Panc1 (cell line): ENCODE measurements at regions not wholly inside any gene's neighbourhood (a gene's known extent, or its start where the extent isn't known, plus 50 kb on each side); places are given as distances from the start of the nearest gene placed in this dataset.

Experiments
- ATAC-seq: fragments of 200-7000 bp; cut with Tn5 transposase; 2 replicates; pipeline ENCODE4 v1.9.1; 2020; ENCODE audit warnings: mild to moderate bottlenecking, moderate library complexity
- BruUV-seq: library from RNA; stranded (reverse); fragments of 400-500 nt; replicated peaks from 2 replicates; lab custom pipeline; 2021; lab: Mats Ljungman, UMichigan
- CTCF ChIA-PET: fragments of 300-600 bp; sonication (Branson Sonifier 250); formaldehyde crosslinking; loops from one replicate; lab custom pipeline; 2022; ENCODE audit warnings: antibody characterized with exemption; lab: Charles Lee
- POLR2A ChIA-PET: fragments of 300-600 bp; sonication (Branson Sonifier 250); formaldehyde crosslinking; loops from one replicate; lab custom pipeline; 2022; ENCODE audit warnings: antibody characterized with exemption; lab: Charles Lee
- DNase-seq: peaks from one replicate; pipeline ENCODE4 v3.0.0-alpha.2; 2010; ENCODE audit warnings: low read depth, low spot score
- H3K27ac ChIP-seq: 2 replicates; pipeline ENCODE4 v1.5.1; 2011; ENCODE audit warnings: mild to moderate bottlenecking, low read length, inconsistent platforms
- H3K27me3 ChIP-seq: fragments of 200-500 bp; sonication (Bioruptor generic); 2 replicates; pipeline ENCODE4 v1.6.0; 2014; ENCODE audit warnings: low read length, inconsistent platforms; ENCODE audit not compliant: control insufficient read depth, insufficient read depth
- H3K36me3 ChIP-seq: fragments of 200-500 bp; sonication (Bioruptor generic); 2 replicates; pipeline ENCODE4 v1.5.1; 2014; ENCODE audit warnings: inconsistent platforms, mild to moderate bottlenecking, low read length, moderate library complexity; ENCODE audit not compliant: control insufficient read depth, insufficient read depth
- H3K4me1 ChIP-seq: 2 replicates; pipeline ENCODE4 v1.5.1; 2011; ENCODE audit warnings: inconsistent platforms, mild to moderate bottlenecking, low read length, moderate library complexity; ENCODE audit not compliant: control insufficient read depth, insufficient read depth
- H3K4me3 ChIP-seq, 2 experiments: 2 replicates each; pipeline ENCODE4 v1.5.1; 2011 to 2012; ENCODE audit warnings: low read depth in 2 of 2, low read length in 2 of 2, mild to moderate bottlenecking in 2 of 2, inconsistent platforms in 1 of 2, moderate library complexity in 1 of 2
- H3K9me3 ChIP-seq: fragments of 200-500 bp; sonication (Bioruptor generic); 2 replicates; pipeline ENCODE4 v1.5.1; 2014; ENCODE audit warnings: low read depth, mild to moderate bottlenecking, inconsistent platforms, low read length, moderate library complexity; ENCODE audit not compliant: control insufficient read depth, insufficient read depth
- CTCF ChIP-seq: fragments of 450-650 bp; IDR thresholded peaks from 2 replicates; pipeline ENCODE4 v1.5.1; 2017; ENCODE audit warnings: mild to moderate bottlenecking
- POLR2AphosphoS5 ChIP-seq: IDR thresholded peaks from 2 replicates; pipeline ENCODE4 v1.6.1; 2012; ENCODE audit warnings: mild to moderate bottlenecking, low read depth, low read length, moderate library complexity
- REST ChIP-seq, 2 experiments: IDR thresholded peaks; 2 replicates each; pipeline ENCODE4 v1.6.1; 2011 to 2012; ENCODE audit warnings: low read depth in 2 of 2, control low read depth in 1 of 2, low read length in 1 of 2, mild to moderate bottlenecking in 1 of 2, moderate library complexity in 1 of 2; ENCODE audit not compliant: insufficient read depth in 1 of 2
- SIN3A ChIP-seq: IDR thresholded peaks from 2 replicates; pipeline ENCODE4 v1.6.1; 2012; ENCODE audit warnings: low read depth, mild to moderate bottlenecking, low read length, moderate library complexity, borderline replicate concordance; ENCODE audit not compliant: insufficient read depth
- TCF7L2 ChIP-seq: IDR thresholded peaks from 2 replicates; pipeline ENCODE4 v1.6.1; 2011; ENCODE audit warnings: mild to moderate bottlenecking, low read depth, low read length, inconsistent platforms
- in situ Hi-C: cut with HindIII; loops from 2 replicates; pipeline ENCODE4 v1.10.0; 2016; ENCODE audit warnings: low sequenced_read_pairs, low pct_unique_long_range_greater_than_20kb
- intact Hi-C: fragments of 100-400 bp; cut with micrococcal nuclease; formaldehyde crosslinking; loops from one replicate; pipeline ENCODE4 v1.10.0; 2022; ENCODE audit not compliant: unreplicated experiment

GRCh38 chr3:140758791-140759444 lies 81.1 kb downstream of the TRIM42 start:
- Histone ChIP-seq H3K27ac (no peak overlapping the region), H3K27me3 (peaks cover 9% of the 10 kb centered on the region), H3K4me3 (no peak overlapping the region), H3K9me3 (no peaks in the 10 kb centered on the region), H3K4me1 (no peaks in the 10 kb centered on the region), H3K36me3 (no peaks in the 10 kb centered on the region)
- no TSS peak for BruUV-seq
- ATAC-seq (no peak), DNase-seq (no peak)
- ChIA-PET POLR2A (no interaction called here), CTCF (no interaction called here)
- in situ Hi-C loops = no loop called here
- intact Hi-C loops = no loop called here
- TF ChIP-seq CTCF = no peak
- TF ChIP-seq POLR2AphosphoS5 = no peak
- no peak for TF ChIP-seq TCF7L2
- no peak for TF ChIP-seq REST (IDR thresholded peaks at IDR 0.05; ENCODE audit: insufficient read depth in 1 of 2, low read depth in 2 of 2, low read length in 1 of 2)
- no peak for TF ChIP-seq SIN3A

- CTCF ChIA-PET = interaction anchor here (0.5 kb wide), 1 partner anchor 77 kb away, joined by 3 read pairs; no protein-coding TSS in a partner anchor
- in situ Hi-C loops (no loop called here), intact Hi-C loops (no loop called here)
Observed at GRCh38 chr3:140760324-140761075, 82.6 kb downstream of the TRIM42 start.

More at GRCh38 chr3:140760324-140761075, 82.6 kb downstream of the TRIM42 start:
- Histone ChIP-seq H3K27me3 (peaks cover 5% of the 10 kb centered on the region; the same call in 1 of the 2 replicates), H3K9me3 (no peaks in the 10 kb centered on the region), H3K27ac (no peak overlapping the region), H3K4me1 (no peaks in the 10 kb centered on the region), H3K36me3 (no peaks in the 10 kb centered on the region), H3K4me3 (no peak overlapping the region)
- DNase-seq (no peak), ATAC-seq (no peak)
- POLR2A ChIA-PET = no interaction called here
- no peak for TF ChIP-seq POLR2AphosphoS5
- no TSS peak for BruUV-seq
